ENCODE measurements at regions not wholly inside any gene's neighbourhood (a gene's known extent, or its start where the extent isn't known, plus 50 kb on each side); places are given as distances from the start of the nearest gene placed in this dataset.

DNA sequence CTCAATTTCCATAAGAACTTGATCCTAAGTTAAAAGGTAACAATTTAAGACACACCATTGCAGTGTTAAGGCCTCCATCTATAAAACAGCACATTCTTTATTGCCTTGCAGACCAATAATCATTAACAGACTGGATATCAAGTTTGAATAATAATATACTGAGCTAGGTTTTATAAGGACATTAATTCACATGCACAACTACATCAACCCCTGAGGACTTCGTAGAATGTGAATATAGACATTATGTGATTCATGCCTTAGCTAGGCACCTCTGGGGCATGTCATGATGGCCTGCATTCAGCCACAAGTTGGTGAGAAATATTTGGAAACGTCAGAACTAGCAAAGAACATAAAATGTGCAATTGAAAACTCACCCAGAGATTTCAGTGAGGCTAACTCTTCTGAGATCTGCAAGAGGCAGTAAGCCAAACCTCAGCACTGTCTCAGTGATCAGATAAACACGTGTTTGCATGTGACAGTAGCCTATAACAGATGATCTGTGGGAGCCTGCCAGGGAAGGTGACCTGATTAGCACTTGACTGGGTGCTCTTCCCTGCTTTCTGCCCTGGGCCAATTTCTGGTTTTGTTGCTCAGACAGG lies 492.2 kb downstream of the FLRT2 start:
- Histone ChIP-seq H3K36me3 (ENCODE audit: control insufficient read depth, insufficient read depth, low read length) (no peaks in the 10 kb centered on the region), H3K27ac (ENCODE audit: low read depth, low read length, severe bottlenecking) (no peak overlapping the region), H3K9me3 (ENCODE audit: control insufficient read depth, low read length) (no peaks in the 10 kb centered on the region), H3K4me3 (ENCODE audit: extremely low read depth, insufficient read depth, low read length, poor library complexity, severe bottlenecking) (no peak overlapping the region), H3K4me1 (ENCODE audit: control insufficient read depth, insufficient read depth, low read length, poor library complexity, severe bottlenecking) (no peaks in the 10 kb centered on the region)
- whole genome bisulfite sequencing, 2 experiments (ENCODE audit: insufficient coverage in 2 of 2) = 60 to 78% methylated on average over 2 of the region's 3 CpGs

DNA sequence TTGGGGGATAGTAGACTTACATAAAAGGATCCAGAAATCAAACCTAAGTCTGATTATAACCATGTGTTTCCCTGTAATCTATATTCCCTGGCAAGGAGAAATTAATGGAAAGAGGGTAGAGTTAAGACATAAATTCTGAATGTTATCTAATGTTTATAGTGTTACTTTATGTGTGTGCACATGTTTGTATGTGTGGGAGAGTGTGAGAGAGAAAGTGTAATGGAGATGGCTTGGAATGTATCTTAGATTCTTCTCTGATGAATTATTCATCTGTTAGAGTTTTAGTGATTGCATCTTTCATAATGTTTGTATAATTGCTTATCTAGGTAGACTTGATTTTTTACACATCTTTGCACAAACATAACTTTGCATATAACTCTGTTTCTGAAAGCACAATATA lies 490.9 kb downstream of the FLRT2 start:
- H3K4me1 ChIP-seq (ENCODE audit: control insufficient read depth, insufficient read depth, low read length, poor library complexity, severe bottlenecking) = no peaks in the 10 kb centered on the region
- H3K36me3 ChIP-seq (ENCODE audit: control insufficient read depth, insufficient read depth, low read length) = no peaks in the 10 kb centered on the region
- no peaks in the 10 kb centered on the region for H3K9me3 ChIP-seq (ENCODE audit: control insufficient read depth, low read length)
- no peak overlapping the region for H3K4me3 ChIP-seq (ENCODE audit: extremely low read depth, insufficient read depth, low read length, poor library complexity, severe bottlenecking)
- no peak overlapping the region for H3K27ac ChIP-seq (ENCODE audit: low read depth, low read length, severe bottlenecking)

DNA sequence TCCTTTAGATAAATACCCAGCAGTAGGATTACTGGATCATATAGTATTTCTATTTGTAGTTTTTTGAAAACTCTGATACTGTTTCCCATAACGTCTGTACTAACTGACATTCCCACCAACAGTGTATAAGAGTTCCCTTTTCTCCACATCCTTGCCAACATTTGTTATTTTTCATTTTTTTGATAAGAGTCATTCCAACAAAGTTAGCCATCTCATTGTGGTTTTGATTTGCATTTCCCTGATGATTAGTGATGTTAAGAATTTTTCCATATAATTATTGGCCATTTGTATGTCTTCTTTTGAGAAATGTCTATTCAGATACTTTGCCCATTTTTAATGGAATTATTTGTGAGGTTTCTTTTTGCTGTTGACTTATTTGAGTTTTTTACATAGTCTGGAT lies 486.0 kb downstream of the FLRT2 start:
- no peaks in the 10 kb centered on the region for H3K4me1 ChIP-seq (ENCODE audit: control insufficient read depth, insufficient read depth, low read length, poor library complexity, severe bottlenecking)
- no peak overlapping the region for H3K27ac ChIP-seq (ENCODE audit: low read depth, low read length, severe bottlenecking)
- H3K4me3 ChIP-seq (ENCODE audit: extremely low read depth, insufficient read depth, low read length, poor library complexity, severe bottlenecking) = no peak overlapping the region
- no CpG with 5 or more reads among the region's 1 CpG for WGBS, 2 experiments (ENCODE audit: insufficient coverage in 2 of 2)
- no peaks in the 10 kb centered on the region for H3K36me3 ChIP-seq (ENCODE audit: control insufficient read depth, insufficient read depth, low read length)
- H3K9me3 ChIP-seq (ENCODE audit: control insufficient read depth, low read length) = no peaks in the 10 kb centered on the region

DNA sequence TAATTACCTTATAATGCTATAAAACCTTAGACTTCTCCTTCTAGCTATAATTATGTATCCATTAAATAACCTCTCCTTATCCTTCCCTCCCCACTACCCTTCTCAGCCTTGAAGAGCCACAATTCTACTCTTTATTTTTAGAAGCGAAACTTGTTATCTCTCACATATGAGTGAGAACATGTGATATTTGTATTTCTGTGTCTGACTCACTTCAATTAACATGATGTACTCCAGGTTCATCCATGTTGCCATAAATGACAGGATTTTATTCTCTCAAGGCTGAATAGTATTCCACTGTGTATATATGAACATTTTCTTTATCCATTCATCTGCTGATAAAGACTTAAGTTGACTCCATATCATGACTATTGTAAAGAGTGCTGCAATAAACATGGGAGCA lies 485.6 kb downstream of the FLRT2 start:
- Histone ChIP-seq H3K4me3 (ENCODE audit: extremely low read depth, insufficient read depth, low read length, poor library complexity, severe bottlenecking) (no peak overlapping the region), H3K36me3 (ENCODE audit: control insufficient read depth, insufficient read depth, low read length) (no peaks in the 10 kb centered on the region), H3K4me1 (ENCODE audit: control insufficient read depth, insufficient read depth, low read length, poor library complexity, severe bottlenecking) (no peaks in the 10 kb centered on the region), H3K9me3 (ENCODE audit: control insufficient read depth, low read length) (no peaks in the 10 kb centered on the region), H3K27ac (ENCODE audit: low read depth, low read length, severe bottlenecking) (no peak overlapping the region)
- WGBS, 2 experiments (ENCODE audit: insufficient coverage in 2 of 2) = no CpG with 5 or more reads among the region's 1 CpG

DNA sequence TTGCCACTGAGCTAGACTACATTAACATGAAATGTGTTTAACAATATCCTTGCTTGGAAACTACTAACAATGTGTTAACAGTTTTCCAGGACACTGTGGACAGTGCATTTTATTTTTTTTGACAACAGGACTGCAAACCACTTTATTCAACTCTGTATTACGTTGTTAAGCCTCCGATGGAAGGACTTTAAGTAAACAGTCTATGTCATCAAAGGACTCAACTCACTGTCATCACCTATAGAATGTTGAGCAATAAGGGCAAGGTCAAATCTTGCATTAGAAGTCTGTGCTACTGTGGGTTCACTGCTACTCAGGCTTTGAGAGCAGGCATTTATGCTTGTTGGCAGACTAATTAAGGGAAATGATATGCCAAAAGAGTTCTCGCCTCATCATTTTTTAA lies 483.7 kb downstream of the FLRT2 start:
- no CpG with 5 or more reads among the region's 3 CpGs for WGBS, 2 experiments (ENCODE audit: insufficient coverage in 2 of 2)
- Histone ChIP-seq H3K4me3 (ENCODE audit: extremely low read depth, insufficient read depth, low read length, poor library complexity, severe bottlenecking) (no peak overlapping the region), H3K4me1 (ENCODE audit: control insufficient read depth, insufficient read depth, low read length, poor library complexity, severe bottlenecking) (no peaks in the 10 kb centered on the region), H3K9me3 (ENCODE audit: control insufficient read depth, low read length) (no peaks in the 10 kb centered on the region), H3K27ac (ENCODE audit: low read depth, low read length, severe bottlenecking) (no peak overlapping the region), H3K36me3 (ENCODE audit: control insufficient read depth, insufficient read depth, low read length) (no peaks in the 10 kb centered on the region)

DNA sequence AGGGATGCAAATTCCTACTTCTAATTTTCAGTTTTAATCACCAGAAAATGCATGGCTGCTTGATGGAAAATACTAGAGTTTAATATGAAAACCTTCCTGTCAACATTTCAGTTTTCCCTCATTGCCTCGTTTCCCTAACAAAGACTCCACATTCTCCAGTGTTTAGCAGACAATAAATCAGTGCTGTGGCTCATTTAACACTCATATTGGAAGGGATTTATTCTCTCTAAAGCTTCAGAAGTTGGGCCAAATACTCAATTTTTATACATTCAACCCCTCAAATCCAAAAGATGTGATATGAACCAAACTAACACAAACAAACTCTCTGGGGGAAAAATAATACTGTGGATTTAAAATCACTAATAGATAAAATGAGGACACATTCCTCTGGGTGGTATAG lies 482.5 kb downstream of the FLRT2 start:
- Histone ChIP-seq H3K4me1 (ENCODE audit: control insufficient read depth, insufficient read depth, low read length, poor library complexity, severe bottlenecking) (no peaks in the 10 kb centered on the region), H3K36me3 (ENCODE audit: control insufficient read depth, insufficient read depth, low read length) (no peaks in the 10 kb centered on the region), H3K9me3 (ENCODE audit: control insufficient read depth, low read length) (no peaks in the 10 kb centered on the region), H3K4me3 (ENCODE audit: extremely low read depth, insufficient read depth, low read length, poor library complexity, severe bottlenecking) (no peak overlapping the region), H3K27ac (ENCODE audit: low read depth, low read length, severe bottlenecking) (no peak overlapping the region)
- no CpG with 5 or more reads among the region's 1 CpG for WGBS, 2 experiments (ENCODE audit: insufficient coverage in 2 of 2)

DNA sequence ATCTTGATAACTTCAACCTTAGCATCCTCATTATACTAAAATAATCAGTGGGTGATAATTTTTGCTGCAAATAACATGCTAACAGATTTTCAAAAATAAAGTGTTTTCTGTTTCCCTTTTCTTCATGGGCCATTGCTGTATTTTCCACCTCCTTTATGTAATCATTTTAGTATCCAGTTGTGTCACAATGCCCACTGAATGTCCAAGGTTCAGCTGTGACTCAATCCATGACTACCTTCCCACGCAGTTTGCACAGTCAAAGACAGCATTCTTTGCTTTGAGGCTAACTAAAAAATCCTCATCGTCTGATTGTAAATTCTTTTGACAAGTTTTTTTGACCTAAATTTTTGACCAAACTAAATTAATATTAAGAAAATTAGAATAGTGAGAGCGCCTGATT lies 474.1 kb downstream of the FLRT2 start:
- Histone ChIP-seq H3K36me3 (ENCODE audit: control insufficient read depth, insufficient read depth, low read length) (no peaks in the 10 kb centered on the region), H3K4me3 (ENCODE audit: extremely low read depth, insufficient read depth, low read length, poor library complexity, severe bottlenecking) (no peak overlapping the region), H3K4me1 (ENCODE audit: control insufficient read depth, insufficient read depth, low read length, poor library complexity, severe bottlenecking) (no peaks in the 10 kb centered on the region), H3K9me3 (ENCODE audit: control insufficient read depth, low read length) (no peaks in the 10 kb centered on the region), H3K27ac (ENCODE audit: low read depth, low read length, severe bottlenecking) (no peak overlapping the region)
- WGBS, 2 experiments (ENCODE audit: insufficient coverage in 2 of 2) = no CpG with 5 or more reads among the region's 3 CpGs

DNA sequence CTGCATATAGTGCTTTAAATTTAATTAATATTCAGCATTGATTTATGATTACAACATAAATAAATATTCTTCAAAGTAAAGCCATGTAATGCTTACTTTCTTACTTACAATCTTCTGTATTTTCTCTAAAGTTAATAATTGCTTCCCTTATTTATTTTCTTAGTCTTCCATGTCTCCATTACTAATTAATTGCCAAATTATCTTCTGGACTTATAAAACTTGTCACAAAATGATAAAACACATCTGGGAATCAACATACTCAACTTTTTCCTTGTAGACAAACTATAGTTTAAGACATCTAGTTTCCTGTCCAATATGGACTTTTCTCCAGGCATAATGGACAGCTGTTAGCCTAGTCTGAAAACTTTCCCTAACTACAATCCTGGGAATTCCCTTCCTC lies 466.6 kb downstream of the FLRT2 start:
- Histone ChIP-seq H3K4me1 (ENCODE audit: control insufficient read depth, insufficient read depth, low read length, poor library complexity, severe bottlenecking) (no peaks in the 10 kb centered on the region), H3K9me3 (ENCODE audit: control insufficient read depth, low read length) (no peaks in the 10 kb centered on the region), H3K4me3 (ENCODE audit: extremely low read depth, insufficient read depth, low read length, poor library complexity, severe bottlenecking) (no peak overlapping the region), H3K27ac (ENCODE audit: low read depth, low read length, severe bottlenecking) (no peak overlapping the region), H3K36me3 (ENCODE audit: control insufficient read depth, insufficient read depth, low read length) (no peaks in the 10 kb centered on the region)

DNA sequence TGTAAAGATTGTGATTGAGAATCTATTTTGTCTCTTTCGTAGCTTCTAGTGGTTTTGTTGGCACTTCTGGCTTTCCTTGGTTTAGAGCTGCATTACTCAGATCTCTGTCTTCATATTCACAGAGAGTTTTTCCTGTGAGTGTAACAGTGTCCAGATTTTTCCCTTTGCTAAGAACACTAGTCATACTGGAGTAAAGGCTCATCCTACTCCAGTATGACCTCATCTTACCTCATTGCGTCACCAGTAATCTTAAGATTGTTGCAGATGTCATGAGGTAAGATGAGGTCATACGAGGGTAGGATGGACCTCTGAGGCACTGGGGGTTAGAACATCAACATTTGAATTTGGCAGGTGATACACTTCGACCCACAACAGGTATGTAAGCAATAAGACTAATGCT lies 461.2 kb downstream of the FLRT2 start:
- Histone ChIP-seq H3K36me3 (ENCODE audit: control insufficient read depth, insufficient read depth, low read length) (no peaks in the 10 kb centered on the region), H3K27ac (ENCODE audit: low read depth, low read length, severe bottlenecking) (no peak overlapping the region), H3K4me1 (ENCODE audit: control insufficient read depth, insufficient read depth, low read length, poor library complexity, severe bottlenecking) (no peaks in the 10 kb centered on the region), H3K9me3 (ENCODE audit: control insufficient read depth, low read length) (no peaks in the 10 kb centered on the region), H3K4me3 (ENCODE audit: extremely low read depth, insufficient read depth, low read length, poor library complexity, severe bottlenecking) (no peak overlapping the region)
- WGBS, 2 experiments (ENCODE audit: insufficient coverage in 2 of 2) = 80 to 100% methylated on average over 1 to 3 of the region's 4 CpGs

DNA sequence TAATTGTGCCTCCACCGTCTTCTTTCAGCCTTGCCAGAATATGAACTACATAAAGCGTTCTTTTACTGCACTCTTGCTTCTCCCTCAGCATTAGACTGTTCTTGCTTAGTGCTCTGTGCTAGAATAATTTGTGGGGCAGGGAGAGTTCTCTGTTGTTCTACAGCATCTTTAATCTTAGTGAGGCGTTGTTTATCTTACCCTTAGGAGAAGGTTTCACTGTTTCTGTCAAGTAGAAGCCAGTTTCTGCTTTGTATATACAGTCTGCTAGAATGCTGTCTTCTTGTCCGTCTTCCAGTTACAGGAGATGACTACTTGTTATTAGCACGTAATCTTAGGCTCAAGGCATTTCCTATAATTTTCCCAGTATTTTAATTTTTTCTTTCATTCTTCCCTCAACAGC lies 458.0 kb downstream of the FLRT2 start:
- Histone ChIP-seq H3K9me3 (ENCODE audit: control insufficient read depth, low read length) (no peaks in the 10 kb centered on the region), H3K36me3 (ENCODE audit: control insufficient read depth, insufficient read depth, low read length) (no peaks in the 10 kb centered on the region), H3K4me1 (ENCODE audit: control insufficient read depth, insufficient read depth, low read length, poor library complexity, severe bottlenecking) (no peaks in the 10 kb centered on the region), H3K27ac (ENCODE audit: low read depth, low read length, severe bottlenecking) (no peak overlapping the region), H3K4me3 (ENCODE audit: extremely low read depth, insufficient read depth, low read length, poor library complexity, severe bottlenecking) (no peak overlapping the region)
- WGBS, 2 experiments (ENCODE audit: insufficient coverage in 2 of 2) = 73% methylated on average over 2 of the region's 5 CpGs; no CpG with 5 or more reads in 1 of the 2 experiments

DNA sequence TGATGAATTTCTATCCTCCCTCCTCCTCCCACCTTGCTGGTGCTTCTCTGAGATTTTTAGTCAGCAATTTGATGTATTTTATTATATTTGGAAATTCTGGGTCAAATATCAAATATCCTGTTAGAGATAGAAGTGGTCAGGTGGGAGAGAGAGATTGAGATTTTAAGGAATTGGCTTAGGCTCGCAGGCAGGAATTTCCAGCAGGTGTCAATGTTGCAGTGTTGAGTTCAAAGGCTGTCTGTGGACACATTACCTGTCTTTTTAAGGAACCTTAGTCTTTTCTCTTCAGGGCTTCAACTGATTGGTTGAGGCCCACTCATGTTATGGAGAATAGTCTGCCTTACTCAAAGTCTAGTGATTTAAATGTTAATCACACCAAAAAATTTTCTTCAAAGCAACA lies 457.3 kb downstream of the FLRT2 start:
- no peaks in the 10 kb centered on the region for H3K36me3 ChIP-seq (ENCODE audit: control insufficient read depth, insufficient read depth, low read length)
- WGBS, 2 experiments (ENCODE audit: insufficient coverage in 2 of 2) = 100% methylated on average over 1 of the region's 1 CpG
- no peaks in the 10 kb centered on the region for H3K4me1 ChIP-seq (ENCODE audit: control insufficient read depth, insufficient read depth, low read length, poor library complexity, severe bottlenecking)
- no peaks in the 10 kb centered on the region for H3K9me3 ChIP-seq (ENCODE audit: control insufficient read depth, low read length)
- no peak overlapping the region for H3K27ac ChIP-seq (ENCODE audit: low read depth, low read length, severe bottlenecking)
- H3K4me3 ChIP-seq (ENCODE audit: extremely low read depth, insufficient read depth, low read length, poor library complexity, severe bottlenecking) = no peak overlapping the region
